ENCODE measurements at regions not wholly inside any gene's neighbourhood (a gene's known extent, or its start where the extent isn't known, plus 50 kb on each side); places are given as distances from the start of the nearest gene placed in this dataset.

DNA sequence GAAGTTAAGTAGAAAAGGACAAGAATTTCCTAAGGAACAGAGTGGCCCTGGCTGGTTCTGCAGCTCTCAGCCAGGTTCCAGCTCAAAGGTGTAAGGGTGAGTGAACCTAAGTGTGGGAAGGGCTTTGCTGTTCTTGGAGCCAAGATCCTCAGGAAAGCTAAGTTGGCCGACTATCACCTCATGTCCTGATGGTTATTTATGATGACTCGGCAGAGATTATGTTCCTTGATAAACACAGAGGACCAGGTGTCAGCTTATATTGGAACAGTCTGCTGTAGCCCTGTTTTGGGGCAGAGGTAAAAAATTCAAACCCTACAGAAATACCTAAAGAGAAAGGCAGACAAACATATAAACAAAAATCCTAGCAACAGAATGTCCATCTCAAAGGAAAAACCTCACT lies 128.5 kb downstream of the TBX3 start:
- no peak for TF ChIP-seq MAX (IDR thresholded peaks at IDR 0.05; ENCODE audit: insufficient read depth, insufficient read length)
- TF ChIP-seq JUN (IDR thresholded peaks at IDR 0.05; ENCODE audit: borderline replicate concordance, insufficient read depth, insufficient read length, low read depth) = no peak
- TF ChIP-seq POLR2A (IDR thresholded peaks at IDR 0.05; ENCODE audit: low read depth, low read length) = no peak
- TF ChIP-seq MYC (IDR thresholded peaks at IDR 0.05; ENCODE audit: low read depth, low read length) = no peak
- TF ChIP-seq FOS (IDR thresholded peaks at IDR 0.05; ENCODE audit: borderline replicate concordance, insufficient read depth, low read length) = no peak
- TF ChIP-seq EZH2 (IDR thresholded peaks at IDR 0.05; ENCODE audit: borderline replicate concordance, low read depth, low read length, severe bottlenecking) = no peak
- TF ChIP-seq, protein P1, sequence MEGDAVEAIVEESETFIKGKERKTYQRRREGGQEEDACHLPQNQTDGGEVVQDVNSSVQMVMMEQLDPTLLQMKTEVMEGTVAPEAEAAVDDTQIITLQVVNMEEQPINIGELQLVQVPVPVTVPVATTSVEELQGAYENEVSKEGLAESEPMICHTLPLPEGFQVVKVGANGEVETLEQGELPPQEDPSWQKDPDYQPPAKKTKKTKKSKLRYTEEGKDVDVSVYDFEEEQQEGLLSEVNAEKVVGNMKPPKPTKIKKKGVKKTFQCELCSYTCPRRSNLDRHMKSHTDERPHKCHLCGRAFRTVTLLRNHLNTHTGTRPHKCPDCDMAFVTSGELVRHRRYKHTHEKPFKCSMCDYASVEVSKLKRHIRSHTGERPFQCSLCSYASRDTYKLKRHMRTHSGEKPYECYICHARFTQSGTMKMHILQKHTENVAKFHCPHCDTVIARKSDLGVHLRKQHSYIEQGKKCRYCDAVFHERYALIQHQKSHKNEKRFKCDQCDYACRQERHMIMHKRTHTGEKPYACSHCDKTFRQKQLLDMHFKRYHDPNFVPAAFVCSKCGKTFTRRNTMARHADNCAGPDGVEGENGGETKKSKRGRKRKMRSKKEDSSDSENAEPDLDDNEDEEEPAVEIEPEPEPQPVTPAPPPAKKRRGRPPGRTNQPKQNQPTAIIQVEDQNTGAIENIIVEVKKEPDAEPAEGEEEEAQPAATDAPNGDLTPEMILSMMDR (IDR thresholded peaks at IDR 0.05; ENCODE audit: extremely low read depth in 1 of 2, insufficient read depth in 1 of 2, low read depth in 1 of 2, low read length in 2 of 2) = no peak
- no peak for TF ChIP-seq GATA2 (IDR thresholded peaks at IDR 0.05; ENCODE audit: insufficient read depth, insufficient read length, low read depth, low read length)
- TF ChIP-seq POLR2AphosphoS5 (IDR thresholded peaks at IDR 0.05; ENCODE audit: insufficient read depth, low read depth, low read length) = no peak
- Histone ChIP-seq H3K4me2 (ENCODE audit: insufficient read depth, low read length) (no peak overlapping the region), H3K36me3 (ENCODE audit: control insufficient read depth in 2 of 2, extremely low read depth in 1 of 2, insufficient read depth in 2 of 2, low read length in 2 of 2) (no peaks in the 10 kb centered on the region), H3K4me1 (ENCODE audit: control insufficient read depth, extremely low read depth, insufficient read depth, low read length) (no peaks in the 10 kb centered on the region), H3K9me3 (replicated peaks; ENCODE audit: control insufficient read depth, insufficient read depth, low read length) (no peaks in the 10 kb centered on the region), H3K9me1 (replicated peaks; ENCODE audit: control insufficient read depth, extremely low read depth, insufficient read depth, low read length) (no peaks in the 10 kb centered on the region), H2AFZ (ENCODE audit: low read depth, low read length) (no peak overlapping the region), H3K27ac (ENCODE audit: insufficient read depth, low read depth, low read length) (no peak overlapping the region), H3K4me3 (replicated peaks in 1 of 3; ENCODE audit: insufficient read depth in 1 of 3, low read depth in 1 of 3, low read length in 3 of 3) (no peak overlapping the region), H3K27me3 (ENCODE audit: control insufficient read depth in 2 of 2, insufficient read depth in 2 of 2, low read length in 2 of 2) (no peaks in the 10 kb centered on the region), H4K20me1 (replicated peaks; ENCODE audit: control insufficient read depth, extremely low read depth, insufficient read depth, low read length) (no peaks in the 10 kb centered on the region), H3K9ac (replicated peaks; ENCODE audit: extremely low read depth, insufficient read depth, low read length) (no peak overlapping the region), H3K79me2 (ENCODE audit: control insufficient read depth, insufficient read depth, low read length) (no peaks in the 10 kb centered on the region)
- FAIRE-seq (no peak), DNase-seq (ENCODE audit: low read depth, low spot score) (no peak)
- intact Hi-C loops (cut with micrococcal nuclease) (no loop called here), dilution Hi-C loops (cut with MboI; ENCODE audit: extremely low pct_ligation_motif_present, low sequenced_read_pairs) (no loop called here)
- POLR2A ChIA-PET = no interaction called here
- CTCF ChIA-PET = no interaction called here
- BruUV-seq (replicated peaks) = no TSS peak
